ENCODE measurements at regions not wholly inside any gene's neighbourhood (a gene's known extent, or its start where the extent isn't known, plus 50 kb on each side); places are given as distances from the start of the nearest gene placed in this dataset.

- H3K4me1 ChIP-seq (ENCODE audit: control insufficient read depth in 1 of 2, insufficient read depth in 2 of 2, low read length in 2 of 2): peaks cover 3 to 5% of the 10 kb centered on the region in 2 donors
- H3K4me3 ChIP-seq (ENCODE audit: low read length in 2 of 2): no peak overlapping the region
- no peaks in the 10 kb centered on the region for H3K9me3 ChIP-seq (ENCODE audit: control insufficient read depth, low read length)
- no peaks in the 10 kb centered on the region for H3K27me3 ChIP-seq (ENCODE audit: control insufficient read depth in 1 of 2, insufficient read depth in 2 of 2, low read length in 1 of 2)
- DNase-seq (no peak), ATAC-seq (ENCODE audit: low FRiP score) (no peak)
- H3K36me3 ChIP-seq (ENCODE audit: control insufficient read depth in 1 of 2, insufficient read depth in 2 of 2, low read length in 1 of 2): no peaks in the 10 kb centered on the region
- WGBS, 2 donors: 19 to 45% methylated on average over 9 of the region's 9 CpGs
- intact Hi-C loops (cut with DNase I): loop anchor here in 1 of 2 donors (10.0 kb wide), 2 partner anchors 53 to 257 kb away; no protein-coding TSS in a partner anchor
- H3K27ac ChIP-seq (ENCODE audit: low read depth in 1 of 2, low read length in 2 of 2): no peak overlapping the region
Measured at GRCh38 chr6:4611429-4612129, 164.6 kb upstream of the CDYL start.

GRCh38 chr6:4610256-4610655 lies 165.9 kb upstream of the CDYL start:
- intact Hi-C loops (cut with DNase I): loop anchor here in 1 of 2 donors (10.0 kb wide), 2 partner anchors 55 to 255 kb away; no protein-coding TSS in a partner anchor
- DNase-seq: peak in 1 of 2 donors; percentile 75

DNA sequence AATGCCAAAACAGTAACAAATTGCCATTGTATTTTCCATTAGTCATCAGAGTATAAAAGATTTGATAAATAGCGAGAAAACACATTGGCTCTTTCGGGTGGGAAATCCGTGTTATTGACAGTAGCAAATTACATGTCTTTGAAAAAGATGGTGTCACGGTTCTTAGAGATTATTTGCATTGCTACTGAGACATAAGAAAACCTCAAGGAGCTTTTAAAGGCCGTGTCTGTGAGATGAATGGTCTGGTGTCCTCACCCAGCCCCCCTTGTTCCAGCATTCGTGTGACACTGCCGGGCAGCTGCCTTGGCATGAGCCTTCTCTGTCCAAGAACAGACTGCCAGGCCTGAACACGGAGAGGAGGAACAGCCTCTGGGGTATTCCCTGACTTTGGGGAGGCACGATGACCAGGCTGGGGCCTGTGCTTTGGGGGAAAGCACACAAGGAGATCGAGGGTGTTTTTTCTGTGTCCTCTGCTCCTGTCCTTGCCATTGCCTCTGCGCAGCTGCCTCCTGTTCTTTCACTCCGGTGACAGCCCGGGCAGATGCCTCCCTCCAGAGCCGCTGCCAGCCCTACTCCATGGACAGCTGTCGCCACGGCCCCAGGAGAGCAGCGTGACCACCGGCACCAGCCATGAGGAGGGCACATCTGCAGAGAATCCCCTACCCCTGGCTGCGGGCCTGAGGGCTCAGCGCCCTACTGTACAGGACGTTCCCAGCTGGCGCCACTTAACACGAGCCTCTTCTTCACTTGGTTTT lies 167.7 kb upstream of the CDYL start:
- Histone ChIP-seq H3K9me3 (ENCODE audit: control insufficient read depth, low read length) (no peaks in the 10 kb centered on the region), H3K36me3 (ENCODE audit: control insufficient read depth in 1 of 2, insufficient read depth in 2 of 2, low read length in 1 of 2) (no peaks in the 10 kb centered on the region), H3K27me3 (ENCODE audit: control insufficient read depth in 1 of 2, insufficient read depth in 2 of 2, low read length in 1 of 2) (no peaks in the 10 kb centered on the region), H3K4me3 (ENCODE audit: low read length in 2 of 2) (no peak overlapping the region), H3K4me1 (ENCODE audit: control insufficient read depth in 1 of 2, insufficient read depth in 2 of 2, low read length in 2 of 2) (peaks cover 3 to 5% of the 10 kb centered on the region in 2 donors), H3K27ac (ENCODE audit: low read depth in 1 of 2, low read length in 2 of 2) (no peak overlapping the region)
- intact Hi-C loops (cut with DNase I): no loop called here
- WGBS, 2 donors: 89 to 94% methylated on average over 23 of the region's 23 CpGs
- DNase-seq: no peak
- ATAC-seq (ENCODE audit: low FRiP score): no peak

More at GRCh38 chr6:4610256-4610655, 165.9 kb upstream of the CDYL start:
- ATAC-seq (ENCODE audit: low FRiP score): peak; percentile 67
- Histone ChIP-seq H3K36me3 (ENCODE audit: control insufficient read depth in 1 of 2, insufficient read depth in 2 of 2, low read length in 1 of 2) (no peaks in the 10 kb centered on the region), H3K4me1 (ENCODE audit: control insufficient read depth in 1 of 2, insufficient read depth in 2 of 2, low read length in 2 of 2) (peaks cover 3 to 5% of the 10 kb centered on the region in 2 donors), H3K27me3 (ENCODE audit: control insufficient read depth in 1 of 2, insufficient read depth in 2 of 2, low read length in 1 of 2) (no peaks in the 10 kb centered on the region), H3K27ac (ENCODE audit: low read depth in 1 of 2, low read length in 2 of 2) (no peak overlapping the region), H3K9me3 (ENCODE audit: control insufficient read depth, low read length) (no peaks in the 10 kb centered on the region), H3K4me3 (ENCODE audit: low read length in 2 of 2) (no peak overlapping the region)
- 2 to 5% methylated on average over 7 of the region's 7 CpGs for WGBS, 2 donors

GRCh38 chr6:4607793-4608192 lies 168.4 kb upstream of the CDYL start:
- H3K27ac ChIP-seq (ENCODE audit: low read depth in 1 of 2, low read length in 2 of 2): no peak overlapping the region
- peaks cover 1 to 3% of the 10 kb centered on the region in 2 donors for H3K4me1 ChIP-seq (ENCODE audit: control insufficient read depth in 1 of 2, insufficient read depth in 2 of 2, low read length in 2 of 2)
- no peak for DNase-seq
- H3K36me3 ChIP-seq (ENCODE audit: control insufficient read depth in 1 of 2, insufficient read depth in 2 of 2, low read length in 1 of 2): no peaks in the 10 kb centered on the region
- no peak for ATAC-seq (ENCODE audit: low FRiP score)
- no peaks in the 10 kb centered on the region for H3K9me3 ChIP-seq (ENCODE audit: control insufficient read depth, low read length)
- WGBS, 2 donors: 72 to 73% methylated on average over 6 of the region's 6 CpGs
- H3K4me3 ChIP-seq (ENCODE audit: low read length in 2 of 2): no peak overlapping the region
- no peaks in the 10 kb centered on the region for H3K27me3 ChIP-seq (ENCODE audit: control insufficient read depth in 1 of 2, insufficient read depth in 2 of 2, low read length in 1 of 2)
- intact Hi-C loops (cut with DNase I): no loop called here

- ATAC-seq (ENCODE audit: low FRiP score): peak; percentile 43
- no peaks in the 10 kb centered on the region for H3K9me3 ChIP-seq (ENCODE audit: control insufficient read depth, low read length)
- WGBS, 2 donors: 12% methylated on average over 17 of the region's 17 CpGs
- intact Hi-C loops (cut with DNase I): no loop called here
- peak; percentile 62 to 80 for DNase-seq
- no peaks in the 10 kb centered on the region for H3K27me3 ChIP-seq (ENCODE audit: control insufficient read depth in 1 of 2, insufficient read depth in 2 of 2, low read length in 1 of 2)
- no peak overlapping the region for H3K4me3 ChIP-seq (ENCODE audit: low read length in 2 of 2)
- peak overlapping the region in 1 of 2 donors; percentile 13 for H3K27ac ChIP-seq (ENCODE audit: low read depth in 1 of 2, low read length in 2 of 2)
- H3K36me3 ChIP-seq (ENCODE audit: control insufficient read depth in 1 of 2, insufficient read depth in 2 of 2, low read length in 1 of 2): no peaks in the 10 kb centered on the region
- H3K4me1 ChIP-seq (ENCODE audit: control insufficient read depth in 1 of 2, insufficient read depth in 2 of 2, low read length in 2 of 2): no peaks in the 10 kb centered on the region
Measured at GRCh38 chr6:4606821-4607704, 169.1 kb upstream of the CDYL start.

DNA sequence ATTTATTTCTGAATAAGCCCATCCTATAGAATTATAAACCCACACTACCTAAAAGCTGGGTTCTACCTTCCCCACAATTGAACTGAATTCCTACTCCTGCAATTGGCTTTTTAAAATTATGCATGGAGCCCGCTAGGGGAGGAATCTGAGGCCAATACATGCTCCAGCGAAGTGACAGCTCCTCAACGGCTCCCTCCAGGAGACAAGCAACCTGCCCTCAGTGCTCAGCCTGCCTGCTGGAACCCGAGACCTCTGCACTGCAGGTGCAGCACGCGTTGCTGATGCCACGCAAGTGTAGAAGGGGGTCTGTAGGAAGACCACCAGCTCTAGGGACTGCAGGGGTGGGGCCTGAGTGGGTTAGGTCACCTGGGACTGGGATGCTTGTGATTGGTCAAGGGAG lies 170.2 kb upstream of the CDYL start:
- H3K4me1 ChIP-seq (ENCODE audit: control insufficient read depth in 1 of 2, insufficient read depth in 2 of 2, low read length in 2 of 2): no peaks in the 10 kb centered on the region
- intact Hi-C loops (cut with DNase I): no loop called here
- WGBS, 2 donors: 95 to 96% methylated on average over 7 of the region's 7 CpGs
- H3K36me3 ChIP-seq (ENCODE audit: control insufficient read depth in 1 of 2, insufficient read depth in 2 of 2, low read length in 1 of 2): no peaks in the 10 kb centered on the region
- ATAC-seq (ENCODE audit: low FRiP score) (no peak), DNase-seq (no peak)
- no peak overlapping the region for H3K27ac ChIP-seq (ENCODE audit: low read depth in 1 of 2, low read length in 2 of 2)
- no peaks in the 10 kb centered on the region for H3K9me3 ChIP-seq (ENCODE audit: control insufficient read depth, low read length)
- H3K27me3 ChIP-seq (ENCODE audit: control insufficient read depth in 1 of 2, insufficient read depth in 2 of 2, low read length in 1 of 2): no peaks in the 10 kb centered on the region
- H3K4me3 ChIP-seq (ENCODE audit: low read length in 2 of 2): no peak overlapping the region

DNA sequence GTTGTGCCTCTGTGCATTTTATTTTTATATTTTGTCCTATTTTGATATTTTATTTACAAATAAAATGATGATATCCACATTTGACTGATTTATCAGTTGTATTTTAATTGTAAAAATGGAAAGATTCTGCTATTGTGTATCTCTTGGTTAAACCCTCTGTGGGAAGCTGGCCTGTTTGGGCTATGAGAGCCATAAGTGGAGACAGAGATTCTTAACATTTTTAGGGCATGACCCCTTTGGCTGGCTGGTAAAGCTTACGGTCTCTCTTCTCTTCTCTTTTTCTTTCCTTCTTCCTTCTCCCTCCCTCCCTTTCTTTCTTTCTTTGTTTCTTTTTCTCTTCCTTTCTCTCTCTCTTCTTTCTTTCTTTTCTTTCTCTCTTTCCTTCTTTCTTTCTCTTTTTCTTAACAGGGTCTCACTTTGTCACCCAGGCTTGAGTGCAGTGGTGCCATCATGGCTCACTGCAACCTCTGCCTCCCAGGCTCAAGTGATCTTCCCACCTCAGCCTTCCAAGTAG lies 172.3 kb upstream of the CDYL start:
- no peaks in the 10 kb centered on the region for H3K36me3 ChIP-seq (ENCODE audit: control insufficient read depth in 1 of 2, insufficient read depth in 2 of 2, low read length in 1 of 2)
- no peak overlapping the region for H3K4me3 ChIP-seq (ENCODE audit: low read length in 2 of 2)
- 41 to 89% methylated on average over 1 of the region's 1 CpG for WGBS, 2 donors
- intact Hi-C loops (cut with DNase I): no loop called here
- H3K27me3 ChIP-seq (ENCODE audit: control insufficient read depth in 1 of 2, insufficient read depth in 2 of 2, low read length in 1 of 2): no peaks in the 10 kb centered on the region
- DNase-seq (no peak), ATAC-seq (ENCODE audit: low FRiP score) (no peak)
- no peaks in the 10 kb centered on the region for H3K9me3 ChIP-seq (ENCODE audit: control insufficient read depth, low read length)
- no peak overlapping the region for H3K27ac ChIP-seq (ENCODE audit: low read depth in 1 of 2, low read length in 2 of 2)
- no peaks in the 10 kb centered on the region for H3K4me1 ChIP-seq (ENCODE audit: control insufficient read depth in 1 of 2, insufficient read depth in 2 of 2, low read length in 2 of 2)

DNA sequence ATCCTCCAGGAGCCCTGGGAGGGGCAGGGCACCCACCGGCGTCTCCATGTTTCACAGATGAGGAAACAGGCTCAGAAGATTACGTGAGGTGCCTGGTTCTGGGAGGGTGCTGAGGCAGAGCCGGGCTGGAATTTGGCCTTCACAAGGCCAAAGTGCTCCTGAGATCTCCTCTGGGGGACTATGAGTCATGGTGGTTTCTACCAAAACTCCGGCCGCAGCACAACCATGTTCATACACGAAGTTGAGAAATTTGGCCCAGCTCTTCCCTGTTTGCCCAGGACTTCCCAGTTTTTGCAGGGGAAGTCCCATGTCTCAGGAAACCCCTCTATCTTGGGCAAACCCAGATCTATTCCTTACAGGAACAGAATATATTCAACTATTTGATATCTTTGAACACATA lies 172.9 kb upstream of the CDYL start:
- 92 to 94% methylated on average over 7 of the region's 7 CpGs for WGBS, 2 donors
- Histone ChIP-seq H3K27ac (ENCODE audit: low read depth in 1 of 2, low read length in 2 of 2) (no peak overlapping the region), H3K9me3 (ENCODE audit: control insufficient read depth, low read length) (no peaks in the 10 kb centered on the region), H3K4me3 (ENCODE audit: low read length in 2 of 2) (no peak overlapping the region), H3K36me3 (ENCODE audit: control insufficient read depth in 1 of 2, insufficient read depth in 2 of 2, low read length in 1 of 2) (no peaks in the 10 kb centered on the region), H3K27me3 (ENCODE audit: control insufficient read depth in 1 of 2, insufficient read depth in 2 of 2, low read length in 1 of 2) (no peaks in the 10 kb centered on the region), H3K4me1 (ENCODE audit: control insufficient read depth in 1 of 2, insufficient read depth in 2 of 2, low read length in 2 of 2) (no peaks in the 10 kb centered on the region)
- ATAC-seq (ENCODE audit: low FRiP score) (no peak), DNase-seq (peak; percentile 56 to 77)
- intact Hi-C loops (cut with DNase I): no loop called here
